ENCODE measurements at regions not wholly inside any gene's neighbourhood (a gene's known extent, or its start where the extent isn't known, plus 50 kb on each side); places are given as distances from the start of the nearest gene placed in this dataset.

GRCh38 chr4:54554339-54554990, 103.3 kb upstream of the KIT start:
- Histone ChIP-seq H3K27ac (replicated peaks) (no peak overlapping the region), H3K27me3 (ENCODE audit: insufficient read depth, poor library complexity, severe bottlenecking) (no peaks in the 10 kb centered on the region), H3K4me3 (replicated peaks; ENCODE audit: insufficient read depth, low read length) (no peak overlapping the region)
- DNase-seq (ENCODE audit: low read depth in 1 of 2, low spot score in 1 of 2) = no peak
- TF ChIP-seq CTCF (IDR thresholded peaks at IDR 0.05; ENCODE audit: insufficient read depth, low read length) (no peak), SPI1 (IDR thresholded peaks at IDR 0.05; ENCODE audit: borderline replicate concordance, low read depth) (no peak), GABPA (IDR thresholded peaks at IDR 0.05; ENCODE audit: low read depth) (no peak), POLR2AphosphoS5 (IDR thresholded peaks at IDR 0.05; ENCODE audit: low read depth) (no peak), REST (IDR thresholded peaks at IDR 0.05; ENCODE audit: insufficient replicate concordance, low read depth) (no peak)

- H3K27ac ChIP-seq (replicated peaks) = no peak overlapping the region
- TF ChIP-seq SPI1 (IDR thresholded peaks at IDR 0.05; ENCODE audit: borderline replicate concordance, low read depth) = no peak
- no peak for TF ChIP-seq REST (IDR thresholded peaks at IDR 0.05; ENCODE audit: insufficient replicate concordance, low read depth)
- TF ChIP-seq CTCF (IDR thresholded peaks at IDR 0.05; ENCODE audit: insufficient read depth, low read length) = no peak
- no peak overlapping the region for H3K4me3 ChIP-seq (replicated peaks; ENCODE audit: insufficient read depth, low read length)
- DNase-seq (ENCODE audit: low read depth in 1 of 2, low spot score in 1 of 2) = no peak
- no peaks in the 10 kb centered on the region for H3K27me3 ChIP-seq (ENCODE audit: insufficient read depth, poor library complexity, severe bottlenecking)
Observed at GRCh38 chr4:54556051-54556450, 101.7 kb upstream of the KIT start.

GRCh38 chr4:54556587-54556986, 101.2 kb upstream of the KIT start:
- H3K27me3 ChIP-seq (ENCODE audit: insufficient read depth, poor library complexity, severe bottlenecking) = no peaks in the 10 kb centered on the region
- H3K4me3 ChIP-seq (replicated peaks; ENCODE audit: insufficient read depth, low read length) = no peak overlapping the region
- TF ChIP-seq REST (IDR thresholded peaks at IDR 0.05; ENCODE audit: insufficient replicate concordance, low read depth) = no peak
- no peak for TF ChIP-seq POLR2AphosphoS5 (IDR thresholded peaks at IDR 0.05; ENCODE audit: low read depth)
- TF ChIP-seq GABPA (IDR thresholded peaks at IDR 0.05; ENCODE audit: low read depth) = no peak
- no peak for TF ChIP-seq CTCF (IDR thresholded peaks at IDR 0.05; ENCODE audit: insufficient read depth, low read length)
- TF ChIP-seq SPI1 (IDR thresholded peaks at IDR 0.05; ENCODE audit: borderline replicate concordance, low read depth) = no peak
- no peak for DNase-seq (ENCODE audit: low read depth in 1 of 2, low spot score in 1 of 2)
- H3K27ac ChIP-seq (replicated peaks) = no peak overlapping the region

Measured in HL-60 (cell line).